GM23248 (cell line): ENCODE measurements at regions not wholly inside any gene's neighbourhood (a gene's known extent, or its start where the extent isn't known, plus 50 kb on each side); places are given as distances from the start of the nearest gene placed in this dataset.

Source experiments
- EZH2 ChIP-seq: fragments of 200-600 bp; sonication (generic); IDR thresholded peaks from 2 replicates; pipeline ENCODE4 v1.6.1; 2018; ENCODE audit warnings: antibody characterized with exemption, mild to moderate bottlenecking; ENCODE audit not compliant: insufficient read depth, poor library complexity, severe bottlenecking
- EZH2phosphoT487 ChIP-seq: fragments of 200-600 bp; sonication (generic); IDR thresholded peaks from 2 replicates; pipeline ENCODE4 v1.6.1; 2018; ENCODE audit warnings: antibody characterized with exemption, moderate library complexity, mild to moderate bottlenecking, low read depth; ENCODE audit not compliant: insufficient read depth

DNA sequence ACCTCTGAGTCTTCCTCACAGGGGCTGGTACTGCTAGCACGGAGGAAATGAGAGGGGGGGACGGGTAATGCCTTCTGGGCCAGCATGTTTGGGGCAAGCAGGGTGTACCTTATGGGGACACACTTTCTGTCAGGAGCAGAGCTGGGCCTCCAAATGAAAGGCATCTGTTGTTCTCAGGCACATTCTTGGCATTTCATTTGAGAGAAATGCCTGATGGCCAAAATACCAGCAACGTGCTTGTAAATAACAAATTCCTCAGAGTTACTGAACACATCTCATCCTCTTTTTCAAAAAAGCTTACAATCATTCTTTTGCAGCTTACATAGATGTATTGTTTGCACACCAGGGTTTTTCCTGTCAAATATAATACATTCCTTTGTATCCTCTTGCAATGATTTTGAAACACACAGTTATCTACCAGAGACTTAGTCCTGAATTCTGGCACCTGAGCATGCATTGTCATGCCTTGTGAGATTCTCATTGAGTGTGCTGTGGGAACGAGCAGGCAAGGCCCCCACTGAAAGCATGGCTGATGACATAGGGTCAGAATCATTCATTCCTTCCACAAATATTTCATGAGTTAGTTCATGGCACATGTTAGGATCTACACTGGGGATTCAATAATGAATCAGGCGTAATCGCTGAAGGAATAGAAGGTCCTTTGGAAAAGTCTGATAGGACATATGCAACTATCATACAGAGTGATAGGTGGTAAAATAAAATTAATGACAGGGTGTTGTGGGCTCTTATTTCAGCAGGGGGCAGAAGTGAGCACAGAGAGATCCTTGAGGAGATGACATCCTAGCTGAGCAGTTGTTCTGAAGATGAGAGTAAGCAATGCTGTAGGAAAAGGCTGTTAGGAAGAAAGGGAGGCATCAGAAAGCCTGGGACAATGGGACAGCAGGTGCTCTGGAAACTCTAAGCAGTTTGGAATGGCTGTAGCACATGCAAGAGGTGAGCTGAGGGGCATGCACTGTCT lies 260.9 kb upstream of the TUT7 start:
- TF ChIP-seq EZH2 = no peak
- TF ChIP-seq EZH2phosphoT487 = no peak
